ENCODE measurements at regions not wholly inside any gene's neighbourhood (a gene's known extent, or its start where the extent isn't known, plus 50 kb on each side); places are given as distances from the start of the nearest gene placed in this dataset.

GRCh38 chr7:149714081-149714909, 59.1 kb downstream of the ZNF467 start:
- no peak for TF ChIP-seq CTCF (IDR thresholded peaks at IDR 0.05)

DNA sequence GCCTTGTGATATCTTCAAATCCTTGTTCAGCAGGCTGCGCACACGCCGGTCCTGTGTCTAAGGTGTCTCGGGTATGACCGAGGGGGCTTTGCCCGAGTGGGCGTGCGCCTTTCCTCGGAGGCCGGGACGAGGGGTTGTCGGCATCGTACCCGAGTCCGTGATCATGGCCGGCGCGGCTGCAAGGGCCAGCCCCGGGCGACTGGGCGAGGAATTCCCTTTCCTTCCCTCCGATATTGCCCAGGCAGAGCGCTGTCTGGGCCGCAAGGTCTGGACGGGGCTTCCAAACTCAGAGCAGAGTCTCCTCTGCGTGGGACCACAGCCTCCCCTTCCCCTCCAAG, 59.7 kb downstream of the ZNF467 start:
- TF ChIP-seq CTCF (IDR thresholded peaks at IDR 0.05): no peak

DNA sequence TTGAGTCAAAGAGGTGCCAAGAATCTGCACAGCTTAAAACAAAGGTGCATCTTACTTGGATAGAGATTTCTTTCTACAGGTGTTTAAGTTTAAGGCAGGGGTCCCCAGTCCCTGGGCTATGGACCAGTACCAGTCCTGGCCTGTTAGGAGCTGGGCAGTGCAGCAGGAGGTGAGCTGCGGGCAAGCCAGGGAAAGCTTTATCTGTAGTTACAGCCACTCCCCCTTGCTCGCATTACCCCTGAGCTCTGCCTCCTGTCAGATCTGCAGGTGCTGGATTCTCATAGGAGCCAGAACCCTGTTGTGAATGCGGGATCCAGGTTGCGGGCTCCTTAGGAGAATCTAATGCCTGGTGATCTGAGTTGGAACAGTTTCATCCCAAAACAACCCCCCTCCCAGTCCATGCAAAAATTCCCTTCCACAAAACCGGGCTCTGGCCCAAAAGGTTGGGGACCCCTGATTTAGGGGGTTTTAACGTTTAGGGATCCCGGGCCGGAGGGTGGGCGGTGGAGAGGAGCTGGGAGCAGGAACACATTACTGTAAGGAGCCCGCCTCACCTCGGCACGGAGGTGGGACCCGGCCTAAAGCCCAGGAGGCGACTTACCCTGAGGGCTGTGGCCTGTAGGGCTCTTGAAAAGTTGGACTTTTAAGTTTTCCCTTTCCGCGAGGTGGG, 60.2 kb downstream of the ZNF467 start:
- no peak for TF ChIP-seq CTCF (IDR thresholded peaks at IDR 0.05)

DNA sequence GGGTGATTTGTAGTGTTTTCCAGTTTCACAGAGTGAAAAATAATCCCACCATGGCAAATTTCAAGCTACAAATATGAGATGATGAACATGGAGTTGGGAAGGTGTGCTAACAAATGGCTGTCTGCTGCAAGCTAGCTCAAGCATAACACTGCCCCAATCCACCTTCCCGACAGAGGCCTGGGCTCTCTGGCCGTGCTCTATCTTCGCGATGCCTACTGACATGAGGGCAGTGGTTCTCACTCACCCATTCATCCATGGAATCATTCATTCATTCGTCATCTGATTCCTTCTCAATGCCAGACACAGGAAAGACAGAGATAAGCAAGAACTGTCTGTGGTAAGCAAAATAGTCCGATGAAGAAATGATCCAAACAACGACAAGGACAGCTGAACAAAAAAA, 65.4 kb downstream of the ZNF467 start:
- no peak for TF ChIP-seq CTCF (IDR thresholded peaks at IDR 0.05)

DNA sequence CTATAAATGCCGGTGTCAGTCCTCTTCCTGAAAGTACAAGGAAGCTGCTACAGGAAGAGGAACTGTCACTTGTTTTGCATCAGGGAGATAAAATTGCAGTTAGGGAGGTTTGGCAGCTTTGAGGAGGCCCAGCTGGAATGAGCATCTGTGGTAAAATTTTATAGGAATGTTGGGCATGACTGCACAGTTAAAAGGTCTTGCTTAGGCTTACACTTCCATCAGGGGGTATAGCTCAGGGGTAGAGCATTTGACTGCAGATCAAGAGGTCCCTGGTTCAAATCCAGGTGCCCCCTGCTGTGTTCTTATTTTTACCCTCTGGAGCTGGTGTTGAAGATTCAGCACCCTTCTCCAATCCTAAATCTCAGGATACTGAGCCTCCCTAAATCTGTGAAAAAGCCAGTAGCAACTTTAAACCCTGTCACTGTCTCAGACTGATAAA, 65.9 kb downstream of the ZNF467 start:
- TF ChIP-seq CTCF (IDR thresholded peaks at IDR 0.05): no peak

GRCh38 chr7:149706398-149706797, 67.0 kb downstream of the ZNF467 start:
- no peak for TF ChIP-seq CTCF (IDR thresholded peaks at IDR 0.05)

GRCh38 chr7:149704507-149704906, 68.9 kb downstream of the ZNF467 start:
- no peak for TF ChIP-seq CTCF (IDR thresholded peaks at IDR 0.05)
